Subcutaneous abdominal adipose tissue (tissue), 5 donors: ENCODE measurements at regions not wholly inside any gene's neighbourhood (a gene's known extent, or its start where the extent isn't known, plus 50 kb on each side); places are given as distances from the start of the nearest gene placed in this dataset.

Experiments
- H3K27ac ChIP-seq: one replicate; pipeline ENCODE4 v1.7.0; 2013; ENCODE audit warnings: low read depth, mild to moderate bottlenecking, inconsistent platforms, low read length, moderate library complexity
- H3K27me3 ChIP-seq, 5 donors: one replicate each; pipeline ENCODE4 v1.7.0; 2013; ENCODE audit warnings: low read length in 5 of 5, inconsistent platforms in 1 of 5; ENCODE audit not compliant: control insufficient read depth in 5 of 5, insufficient read depth in 4 of 5
- H3K36me3 ChIP-seq, 5 donors: one replicate each; pipeline ENCODE4 v1.7.0; 2013; ENCODE audit warnings: low read length in 5 of 5; ENCODE audit not compliant: control insufficient read depth in 5 of 5, insufficient read depth in 5 of 5
- H3K4me1 ChIP-seq, 5 donors: one replicate each; pipeline ENCODE4 v1.7.0; 2013; ENCODE audit warnings: low read length in 5 of 5, mild to moderate bottlenecking in 3 of 5, moderate library complexity in 1 of 5; ENCODE audit not compliant: control insufficient read depth in 5 of 5, insufficient read depth in 5 of 5
- H3K4me3 ChIP-seq, 5 donors: one replicate each; pipeline ENCODE4 v1.7.0; 2013; ENCODE audit warnings: low read length in 5 of 5, low read depth in 1 of 5
- H3K9ac ChIP-seq, 5 donors: one replicate each; pipeline ENCODE4 v1.7.0; 2013; ENCODE audit warnings: low read length in 5 of 5, mild to moderate bottlenecking in 4 of 5, moderate library complexity in 3 of 5
- H3K9me3 ChIP-seq, 5 donors: one replicate each; pipeline ENCODE4 v1.7.0; 2013; ENCODE audit warnings: low read length in 5 of 5; ENCODE audit not compliant: control insufficient read depth in 5 of 5
- donor health status: healthy.
- donor health status: healthy.
- donor health status: healthy.
- donor health status: healthy.
- donor health status: healthy.

DNA sequence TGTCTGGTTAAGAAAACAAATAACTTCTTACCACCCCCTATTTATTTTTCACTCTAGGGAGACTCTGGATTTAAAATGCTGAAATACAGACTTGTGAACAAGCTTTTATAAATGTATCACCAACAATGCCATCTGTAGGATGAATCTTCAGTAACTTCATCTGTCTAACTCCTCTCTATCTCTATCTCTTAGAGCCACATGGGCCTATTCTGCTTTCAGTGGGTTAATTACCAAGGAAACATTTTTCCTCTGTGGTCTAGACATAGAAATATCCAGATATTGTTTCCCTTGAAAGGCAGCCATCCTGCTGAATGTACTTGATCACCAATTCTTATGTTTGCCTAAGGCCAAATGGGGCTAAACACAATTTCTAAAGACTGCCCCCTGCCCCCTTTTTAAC lies 167.6 kb upstream of the COL8A1 start:
- Histone ChIP-seq H3K36me3 (no peaks in the 10 kb centered on the region), H3K27me3 (no peaks in the 10 kb centered on the region), H3K4me1 (peaks cover 0 to 15% (median 3%) of the 10 kb centered on the region in 5 donors), H3K4me3 (no peak overlapping the region), H3K9me3 (no peaks in the 10 kb centered on the region), H3K27ac (no peak overlapping the region), H3K9ac (no peak overlapping the region)

DNA sequence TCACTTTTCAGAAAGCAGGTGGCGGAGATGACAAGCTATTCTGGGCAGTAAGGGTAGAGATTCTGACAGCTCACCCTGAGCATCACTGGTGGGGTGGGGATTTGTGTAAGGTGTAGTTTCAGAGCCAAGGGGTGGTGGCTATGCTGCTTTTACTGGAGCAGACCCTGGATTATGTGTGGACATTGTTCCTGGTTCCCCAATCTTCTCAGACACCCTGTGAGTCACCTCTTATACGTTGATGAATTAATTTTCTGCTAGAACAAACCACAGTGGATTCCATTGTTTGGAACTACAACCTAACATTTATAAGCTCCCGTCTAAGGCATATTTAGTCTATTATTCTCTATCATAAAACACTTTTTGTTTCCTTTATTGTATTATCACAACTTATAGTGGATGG lies 169.5 kb upstream of the COL8A1 start:
- Histone ChIP-seq H3K36me3 (no peaks in the 10 kb centered on the region), H3K4me3 (no peak overlapping the region), H3K27ac (no peak overlapping the region), H3K4me1 (peaks cover 0 to 12% (median 3%) of the 10 kb centered on the region in 5 donors), H3K27me3 (no peaks in the 10 kb centered on the region), H3K9ac (no peak overlapping the region), H3K9me3 (no peaks in the 10 kb centered on the region)

DNA sequence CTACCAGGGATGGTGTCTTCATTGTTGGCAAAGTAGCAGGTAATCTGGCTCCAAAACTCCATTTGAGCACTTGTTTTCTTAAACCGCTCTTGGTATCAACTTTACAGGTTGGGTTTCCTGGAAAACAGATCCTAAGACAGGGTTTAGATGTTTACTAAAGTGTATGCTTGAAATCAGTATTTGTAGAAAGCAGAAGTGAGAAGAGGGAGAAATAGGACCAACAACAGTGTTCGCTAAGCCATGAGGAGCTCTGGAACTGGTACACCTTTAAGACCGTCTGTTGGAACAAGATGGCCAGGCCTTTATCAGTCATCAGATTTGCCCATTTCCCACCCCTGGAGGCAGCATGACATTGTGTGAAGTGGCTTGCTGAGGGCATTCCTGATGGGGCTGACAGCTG lies 171.0 kb upstream of the COL8A1 start:
- no peak overlapping the region for H3K9ac ChIP-seq

DNA sequence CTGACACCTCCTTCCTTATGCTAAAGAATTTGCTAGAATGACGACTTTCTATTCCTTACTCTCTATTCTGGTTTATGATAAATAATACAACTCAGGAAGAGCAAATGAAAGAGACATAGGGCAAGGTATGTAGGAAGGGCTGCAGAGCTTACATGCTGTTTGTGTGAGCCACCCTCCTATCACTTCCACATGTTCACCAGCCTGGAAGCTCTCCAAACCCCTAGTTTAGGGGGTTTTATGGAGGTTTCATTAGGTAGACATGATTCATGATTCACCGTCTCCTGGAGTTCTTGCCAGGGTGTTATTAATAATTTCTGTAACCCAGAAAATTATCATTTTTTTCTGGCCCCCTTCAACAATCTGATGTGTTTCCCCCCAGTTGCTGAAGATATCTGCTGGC lies 172.1 kb upstream of the COL8A1 start:
- no peaks in the 10 kb centered on the region for H3K4me1 ChIP-seq
- no peaks in the 10 kb centered on the region for H3K27me3 ChIP-seq
- H3K27ac ChIP-seq: no peak overlapping the region
- no peak overlapping the region for H3K9ac ChIP-seq
- no peaks in the 10 kb centered on the region for H3K9me3 ChIP-seq
- H3K4me3 ChIP-seq: no peak overlapping the region
- no peaks in the 10 kb centered on the region for H3K36me3 ChIP-seq

More for the DNA sequence above, 171.0 kb upstream of the COL8A1 start:
- no peaks in the 10 kb centered on the region for H3K36me3 ChIP-seq
- H3K4me3 ChIP-seq: no peak overlapping the region
- no peak overlapping the region for H3K27ac ChIP-seq
- H3K4me1 ChIP-seq: peaks cover 0 to 6% (median 0%) of the 10 kb centered on the region in 5 donors
- no peaks in the 10 kb centered on the region for H3K9me3 ChIP-seq
- H3K27me3 ChIP-seq: no peaks in the 10 kb centered on the region

DNA sequence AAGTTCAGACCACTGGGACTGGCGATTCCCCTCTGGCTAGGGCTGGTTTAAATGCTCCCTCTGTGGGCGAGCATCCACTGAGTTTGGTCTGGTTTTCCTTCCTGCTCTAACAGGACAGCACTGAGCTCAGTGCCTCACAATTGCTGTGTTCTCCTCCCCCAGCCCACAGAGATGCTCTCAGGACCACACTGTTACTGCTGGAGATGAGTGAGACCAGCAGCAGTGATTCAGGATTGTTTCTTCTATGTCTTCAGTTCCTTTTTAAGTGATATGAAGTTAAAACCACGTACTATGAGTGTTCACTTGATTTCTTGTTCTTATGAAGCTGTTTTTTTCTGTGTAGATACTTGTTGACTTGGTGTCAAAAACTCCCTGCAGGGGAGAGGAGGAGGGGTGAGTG lies 180.4 kb upstream of the COL8A1 start:
- H3K27me3 ChIP-seq: no peaks in the 10 kb centered on the region
- no peaks in the 10 kb centered on the region for H3K36me3 ChIP-seq
- no peaks in the 10 kb centered on the region for H3K4me1 ChIP-seq
- H3K9me3 ChIP-seq: no peaks in the 10 kb centered on the region
- H3K27ac ChIP-seq: no peak overlapping the region
- H3K4me3 ChIP-seq: no peak overlapping the region
- no peak overlapping the region for H3K9ac ChIP-seq

DNA sequence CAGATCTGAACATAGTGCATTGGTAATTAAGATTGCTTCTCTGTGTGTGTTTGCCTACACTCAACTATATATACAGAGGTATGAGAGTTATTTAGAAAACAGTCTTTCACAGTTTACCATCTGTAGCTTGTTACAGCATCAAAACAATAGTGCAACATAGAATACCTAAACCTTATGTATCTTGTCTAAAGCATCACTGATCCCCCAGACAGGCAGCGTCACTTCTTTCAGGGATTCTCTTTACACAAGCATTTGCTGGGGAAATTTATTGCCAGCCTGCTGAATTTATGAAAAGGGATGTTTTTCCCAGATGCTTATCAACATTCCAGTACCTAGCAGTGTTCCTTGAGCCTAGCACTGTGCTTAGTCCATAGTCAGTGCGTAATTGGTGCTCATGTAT lies 195.8 kb upstream of the COL8A1 start:
- H3K27ac ChIP-seq: no peak overlapping the region
- H3K4me3 ChIP-seq: no peak overlapping the region
- H3K9me3 ChIP-seq: peaks cover 0 to 4% (median 0%) of the 10 kb centered on the region in 5 donors
- H3K36me3 ChIP-seq: no peaks in the 10 kb centered on the region
- no peak overlapping the region for H3K9ac ChIP-seq
- H3K27me3 ChIP-seq: no peaks in the 10 kb centered on the region
- no peaks in the 10 kb centered on the region for H3K4me1 ChIP-seq

DNA sequence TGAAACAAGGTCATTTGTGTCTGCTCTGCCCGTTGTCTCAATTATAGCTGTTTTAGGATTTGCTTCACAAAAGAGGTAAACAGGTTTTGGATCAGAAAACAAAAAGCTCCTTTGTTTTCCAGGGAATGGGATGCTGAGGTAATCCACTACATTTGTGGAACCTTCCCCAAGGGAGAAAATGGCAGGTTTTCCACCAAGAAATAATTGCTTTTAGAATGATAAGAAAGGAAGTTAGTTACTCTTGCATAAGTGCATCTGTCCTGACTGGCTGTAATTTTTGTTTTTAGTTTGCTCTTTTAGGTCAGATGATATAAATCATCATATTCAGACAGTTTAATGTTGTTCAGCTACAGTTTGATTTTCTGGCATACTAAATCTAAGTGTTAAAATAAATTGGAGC lies 198.5 kb upstream of the COL8A1 start:
- peaks cover 0 to 3% (median 0%) of the 10 kb centered on the region in 5 donors for H3K9me3 ChIP-seq
- H3K36me3 ChIP-seq: no peaks in the 10 kb centered on the region
- H3K27me3 ChIP-seq: no peaks in the 10 kb centered on the region
- no peak overlapping the region for H3K4me3 ChIP-seq
- H3K27ac ChIP-seq: no peak overlapping the region
- H3K9ac ChIP-seq: no peak overlapping the region
- H3K4me1 ChIP-seq: no peaks in the 10 kb centered on the region

DNA sequence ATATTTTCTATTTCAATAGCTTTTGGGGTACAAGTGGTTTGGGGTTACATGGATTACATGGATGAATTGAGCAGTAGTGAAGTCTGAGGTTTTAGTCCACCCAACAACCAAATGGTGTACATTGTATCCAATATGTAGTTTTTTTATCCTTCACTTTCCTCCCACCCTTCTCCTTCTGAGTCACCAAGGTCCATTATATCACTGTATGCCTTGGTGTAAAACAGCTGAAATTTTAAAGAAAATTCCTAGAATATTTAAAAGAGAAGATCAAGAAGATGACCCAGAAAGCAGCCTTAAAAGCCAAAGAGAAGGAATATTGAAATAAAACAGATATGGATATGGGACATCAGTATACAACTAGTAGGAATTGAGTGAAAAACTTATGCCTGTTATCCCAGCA lies 204.2 kb upstream of the COL8A1 start:
- H3K4me1 ChIP-seq: no peaks in the 10 kb centered on the region
- H3K27me3 ChIP-seq: no peaks in the 10 kb centered on the region
- no peaks in the 10 kb centered on the region for H3K36me3 ChIP-seq
- no peak overlapping the region for H3K9ac ChIP-seq
- peaks cover 0 to 3% (median 0%) of the 10 kb centered on the region in 5 donors for H3K9me3 ChIP-seq
- H3K4me3 ChIP-seq: no peak overlapping the region
- no peak overlapping the region for H3K27ac ChIP-seq

DNA sequence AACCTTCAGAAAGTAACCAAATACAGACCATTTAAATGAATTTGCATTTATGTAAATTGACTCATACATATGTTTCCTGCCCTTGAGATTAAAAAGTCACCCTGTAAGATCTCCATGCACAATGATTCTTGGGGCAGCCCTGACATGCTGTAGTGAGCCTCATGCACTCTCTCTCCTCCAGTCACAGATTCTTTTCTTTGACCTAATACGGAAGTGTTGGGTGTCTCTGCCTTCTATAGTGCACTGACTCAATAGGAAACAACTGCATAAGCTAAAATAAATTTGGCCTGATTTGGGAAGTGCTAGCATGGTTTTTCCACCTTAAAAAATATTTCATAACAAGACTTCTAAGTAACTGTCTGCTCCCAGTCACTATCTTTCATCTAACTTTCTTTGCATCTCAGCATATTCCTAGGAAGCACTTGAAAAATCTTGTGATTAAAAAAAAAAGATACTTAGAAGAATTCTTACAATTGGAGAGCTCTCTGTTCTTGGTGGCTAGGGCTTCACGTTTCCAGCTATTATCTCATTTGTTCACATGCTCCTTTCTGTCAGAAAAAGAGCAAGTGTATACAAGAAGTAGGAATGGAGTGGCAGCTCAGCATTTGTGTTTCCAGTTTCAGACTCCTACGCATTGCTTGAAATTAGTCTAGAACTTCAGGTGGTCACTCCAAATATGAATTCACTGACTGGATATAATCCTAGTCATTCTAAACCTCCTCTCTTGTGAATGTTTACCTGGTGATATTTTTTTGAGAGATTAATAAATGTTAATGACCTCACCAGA lies 207.9 kb upstream of the COL8A1 start:
- Histone ChIP-seq H3K27ac (no peak overlapping the region), H3K9ac (no peak overlapping the region), H3K27me3 (no peaks in the 10 kb centered on the region), H3K4me1 (no peaks in the 10 kb centered on the region), H3K9me3 (no peaks in the 10 kb centered on the region), H3K36me3 (no peaks in the 10 kb centered on the region), H3K4me3 (no peak overlapping the region)

DNA sequence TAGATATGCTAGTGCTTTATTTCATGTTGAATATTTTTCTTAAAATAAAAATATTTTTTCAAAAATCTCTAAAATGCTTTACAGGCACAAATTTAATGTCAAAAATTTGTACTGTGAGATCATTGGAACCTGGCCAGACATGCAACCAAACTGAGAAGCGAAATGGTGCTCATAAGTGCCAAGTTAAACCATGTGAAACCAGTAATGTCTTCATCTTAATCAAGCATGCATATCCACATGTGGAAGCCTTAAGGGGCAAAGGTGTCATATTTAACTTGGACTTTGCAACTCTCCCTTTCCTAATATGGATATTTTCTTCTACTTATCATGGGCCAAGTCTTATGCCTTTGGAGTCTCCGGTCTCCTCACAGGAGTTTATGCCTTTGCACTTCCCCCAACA lies 208.9 kb upstream of the COL8A1 start:
- H3K4me3 ChIP-seq: no peak overlapping the region

More for the DNA sequence above, 208.9 kb upstream of the COL8A1 start:
- no peaks in the 10 kb centered on the region for H3K4me1 ChIP-seq
- no peak overlapping the region for H3K27ac ChIP-seq
- H3K27me3 ChIP-seq: no peaks in the 10 kb centered on the region
- no peaks in the 10 kb centered on the region for H3K36me3 ChIP-seq
- no peak overlapping the region for H3K9ac ChIP-seq
- H3K9me3 ChIP-seq: no peaks in the 10 kb centered on the region
